ENCODE measurements at regions not wholly inside any gene's neighbourhood (a gene's known extent, or its start where the extent isn't known, plus 50 kb on each side); places are given as distances from the start of the nearest gene placed in this dataset.

DNA sequence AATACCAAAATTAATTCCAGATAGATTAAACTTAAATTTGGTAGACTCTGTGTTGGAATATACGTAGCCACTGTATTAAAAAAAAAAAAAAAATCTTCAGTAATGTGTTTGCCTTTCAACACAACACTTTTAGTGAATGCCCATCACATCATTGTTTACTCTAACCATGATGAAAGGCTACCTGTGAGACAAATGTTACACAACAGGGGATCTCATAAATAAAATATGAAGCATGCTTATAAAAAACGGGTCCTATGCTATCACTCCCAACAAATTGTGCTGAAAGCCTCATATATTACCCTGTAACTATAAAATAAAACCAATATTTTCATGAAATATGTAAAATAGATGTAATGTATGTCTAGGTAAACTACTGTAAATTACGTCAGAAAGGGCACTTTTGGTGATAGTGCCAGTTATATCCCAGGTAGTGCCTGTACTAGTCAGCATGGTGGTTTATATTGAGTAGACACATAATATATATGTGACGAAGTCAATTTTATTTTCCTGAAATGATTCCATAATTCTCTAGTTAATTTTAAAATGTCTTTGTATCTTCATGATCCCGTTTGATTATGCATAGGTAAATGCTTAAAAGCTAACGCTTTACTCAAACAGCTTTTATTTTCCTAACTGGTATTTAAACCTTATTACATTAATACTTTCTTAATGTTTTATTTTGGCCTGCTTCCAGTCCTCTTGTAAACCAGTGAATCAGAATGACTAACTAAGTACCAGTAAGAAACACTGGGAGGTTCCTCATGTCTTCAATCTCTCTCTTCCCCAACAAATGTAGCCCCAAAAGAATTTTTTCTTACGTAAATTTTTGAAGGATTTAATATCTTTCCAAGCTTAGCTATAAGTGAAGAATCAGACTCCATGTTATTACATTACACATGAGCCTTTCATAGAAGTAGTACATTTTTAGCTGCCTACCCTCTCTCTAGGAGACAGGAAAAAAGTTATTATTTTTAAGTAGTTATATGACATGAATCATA, 420.3 kb downstream of the GABRG2 start:
- peak; percentile 56 for DNase-seq (ENCODE audit: low read depth)
- TF ChIP-seq, protein P1, sequence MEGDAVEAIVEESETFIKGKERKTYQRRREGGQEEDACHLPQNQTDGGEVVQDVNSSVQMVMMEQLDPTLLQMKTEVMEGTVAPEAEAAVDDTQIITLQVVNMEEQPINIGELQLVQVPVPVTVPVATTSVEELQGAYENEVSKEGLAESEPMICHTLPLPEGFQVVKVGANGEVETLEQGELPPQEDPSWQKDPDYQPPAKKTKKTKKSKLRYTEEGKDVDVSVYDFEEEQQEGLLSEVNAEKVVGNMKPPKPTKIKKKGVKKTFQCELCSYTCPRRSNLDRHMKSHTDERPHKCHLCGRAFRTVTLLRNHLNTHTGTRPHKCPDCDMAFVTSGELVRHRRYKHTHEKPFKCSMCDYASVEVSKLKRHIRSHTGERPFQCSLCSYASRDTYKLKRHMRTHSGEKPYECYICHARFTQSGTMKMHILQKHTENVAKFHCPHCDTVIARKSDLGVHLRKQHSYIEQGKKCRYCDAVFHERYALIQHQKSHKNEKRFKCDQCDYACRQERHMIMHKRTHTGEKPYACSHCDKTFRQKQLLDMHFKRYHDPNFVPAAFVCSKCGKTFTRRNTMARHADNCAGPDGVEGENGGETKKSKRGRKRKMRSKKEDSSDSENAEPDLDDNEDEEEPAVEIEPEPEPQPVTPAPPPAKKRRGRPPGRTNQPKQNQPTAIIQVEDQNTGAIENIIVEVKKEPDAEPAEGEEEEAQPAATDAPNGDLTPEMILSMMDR (IDR thresholded peaks at IDR 0.05; ENCODE audit: insufficient read depth, low read length) = no peak
- H3K4me3 ChIP-seq (ENCODE audit: low read depth, low read length) = no peak overlapping the region

DNA sequence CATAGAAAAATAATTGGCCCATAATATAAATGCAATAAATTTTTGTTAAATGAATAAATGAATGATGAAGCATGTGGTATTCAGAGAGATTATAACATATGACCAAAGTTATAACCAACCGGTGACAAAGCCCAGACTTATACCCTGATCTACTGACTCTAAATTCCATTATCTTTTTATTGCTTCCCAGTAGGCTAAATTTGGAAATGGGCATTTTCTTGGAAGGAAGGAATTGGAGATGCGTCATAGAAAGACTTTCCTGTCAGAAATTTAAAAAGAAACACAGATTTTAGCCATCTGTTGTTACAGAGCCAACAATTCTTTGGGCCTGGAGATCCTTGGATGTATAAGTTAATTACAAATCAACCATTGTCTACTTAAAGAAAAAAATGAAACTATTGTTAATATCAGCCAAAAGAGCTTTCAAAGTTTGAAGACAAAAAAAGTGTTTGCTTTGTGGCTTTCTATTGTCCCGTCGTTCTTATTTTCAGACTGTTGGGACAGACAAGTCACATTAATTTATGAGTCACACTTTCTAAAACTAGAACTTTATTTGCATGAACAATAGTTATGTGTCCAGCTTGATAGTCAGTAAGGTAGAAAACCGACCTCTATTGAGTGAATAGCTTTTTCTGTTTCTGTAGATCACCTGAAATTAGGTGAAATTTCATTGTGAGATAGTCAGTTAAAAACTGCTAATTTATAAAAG, 428.7 kb downstream of the GABRG2 start:
- TF ChIP-seq, protein P1 (IDR thresholded peaks at IDR 0.05; ENCODE audit: insufficient read depth, low read length) = no peak
- DNase-seq (ENCODE audit: low read depth) = peak; percentile 67
- no peak overlapping the region for H3K4me3 ChIP-seq (ENCODE audit: low read depth, low read length)

DNA sequence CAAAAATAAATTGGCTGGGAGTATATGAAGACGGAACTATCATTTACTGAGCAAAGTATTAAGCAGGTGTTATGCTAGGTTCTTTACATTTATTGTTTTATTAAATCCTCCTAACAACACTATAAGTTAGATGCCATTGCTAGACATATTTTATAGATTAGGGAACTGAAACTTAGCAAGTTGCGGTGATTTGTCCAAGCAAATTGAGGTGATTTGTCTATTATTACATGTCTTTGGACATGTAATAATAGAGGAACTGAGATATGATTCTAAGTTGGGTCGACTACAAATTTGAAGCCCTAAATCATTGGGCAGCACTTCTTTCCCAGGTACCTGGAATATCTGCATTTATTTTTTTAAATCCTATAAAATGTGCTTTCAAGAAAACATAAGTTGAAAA, 429.9 kb downstream of the GABRG2 start:
- H3K4me3 ChIP-seq (ENCODE audit: low read depth, low read length) = no peak overlapping the region
- TF ChIP-seq, protein P1 (IDR thresholded peaks at IDR 0.05; ENCODE audit: insufficient read depth, low read length) = no peak
- no peak for DNase-seq (ENCODE audit: low read depth)

DNA sequence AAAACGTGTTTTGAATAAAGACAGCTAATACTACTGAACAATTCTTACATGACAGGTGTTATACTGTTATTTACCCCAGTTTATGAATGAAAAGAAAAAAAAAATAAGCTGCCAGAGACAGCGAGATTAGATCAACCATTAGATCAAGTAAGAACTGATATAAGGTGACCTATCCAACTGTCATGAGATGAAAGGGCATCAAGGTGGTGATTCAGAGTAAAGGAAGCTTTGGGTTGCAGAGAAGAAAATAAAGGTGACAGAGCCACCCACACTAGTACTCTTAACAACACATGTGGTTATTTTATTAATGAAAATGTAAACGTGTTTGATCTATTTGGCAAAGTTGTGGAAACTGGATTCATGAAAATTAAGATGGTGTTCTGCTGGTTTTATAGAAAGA, 435.2 kb downstream of the GABRG2 start:
- H3K4me3 ChIP-seq (ENCODE audit: low read depth, low read length) = no peak overlapping the region
- no peak for DNase-seq (ENCODE audit: low read depth)
- TF ChIP-seq, protein P1 (IDR thresholded peaks at IDR 0.05; ENCODE audit: insufficient read depth, low read length) = no peak

DNA sequence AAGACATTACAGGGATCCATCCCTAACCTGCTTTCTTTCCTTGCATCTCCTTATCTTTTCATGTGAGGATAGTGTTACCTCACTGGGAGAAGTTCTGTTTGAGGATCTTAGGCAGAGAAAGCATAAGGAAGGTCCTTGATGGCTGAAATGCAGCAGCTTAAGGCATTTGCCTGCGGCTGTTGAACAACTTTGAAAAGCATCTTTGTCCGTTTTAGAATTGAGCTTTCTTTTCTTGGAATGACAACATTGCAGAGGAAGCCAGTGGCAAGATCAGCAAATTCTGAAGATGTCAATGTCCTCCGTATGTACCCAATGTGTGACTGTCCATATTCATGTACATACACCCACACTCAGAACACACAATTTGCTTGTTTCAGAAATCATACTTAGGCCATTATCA, 436.2 kb downstream of the GABRG2 start:
- TF ChIP-seq, protein P1 (IDR thresholded peaks at IDR 0.05; ENCODE audit: insufficient read depth, low read length) = no peak
- DNase-seq (ENCODE audit: low read depth) = no peak
- no peak overlapping the region for H3K4me3 ChIP-seq (ENCODE audit: low read depth, low read length)

DNA sequence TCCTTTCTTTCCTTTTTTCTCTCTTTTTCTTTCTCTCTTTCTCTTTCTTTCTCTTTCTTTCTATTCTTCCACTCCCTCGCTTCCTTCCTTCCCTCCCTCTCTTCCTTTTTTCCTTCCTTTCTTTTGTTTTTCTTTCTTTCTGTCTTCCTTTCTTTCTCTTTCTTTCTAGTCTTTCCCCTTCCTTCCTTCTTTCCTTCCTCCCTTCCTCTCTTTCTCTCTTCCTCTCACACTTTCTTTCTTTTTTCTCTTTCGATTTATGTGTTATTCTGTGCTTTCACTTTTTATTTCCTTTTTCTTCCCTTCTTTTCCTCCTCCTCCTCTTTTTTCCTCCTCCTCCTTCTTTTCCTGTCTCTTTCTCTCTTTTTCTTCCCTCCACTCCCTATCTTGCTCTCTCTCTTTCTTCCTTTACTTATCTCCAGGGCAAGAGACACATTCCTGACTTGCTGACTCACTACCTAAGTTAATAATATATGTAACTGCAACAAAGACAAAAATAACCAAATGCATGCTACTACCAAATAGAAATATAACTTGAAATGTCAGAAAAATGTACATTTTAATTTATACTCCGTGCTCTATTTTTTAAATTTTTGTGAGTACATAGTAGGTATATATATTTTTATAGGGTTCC, 445.5 kb downstream of the GABRG2 start:
- peak; percentile 23 for DNase-seq (ENCODE audit: low read depth)
- no peak overlapping the region for H3K4me3 ChIP-seq (ENCODE audit: low read depth, low read length)
- TF ChIP-seq, protein P1 (IDR thresholded peaks at IDR 0.05; ENCODE audit: insufficient read depth, low read length) = no peak
